Gastrocnemius medialis (tissue), 4 donors: ENCODE measurements at regions not wholly inside any gene's neighbourhood (a gene's known extent, or its start where the extent isn't known, plus 50 kb on each side); places are given as distances from the start of the nearest gene placed in this dataset.

Source experiments
- POLR2A ChIP-seq, 2 donors: fragments of 450-650 bp; IDR thresholded peaks; one replicate each; pipeline ENCODE4 v1.6.1; 2017; ENCODE audit warnings: antibody characterized with exemption in 2 of 2, mild to moderate bottlenecking in 2 of 2, moderate library complexity in 2 of 2
- TF ChIP-seq, protein P1 (sequence below), 5 experiments: fragments of 450-650 bp in 3 of 5; fragments of 200-600 bp in 2 of 5; sonication (generic) in 2 of 5; IDR thresholded peaks in 4 of 5; conservative IDR thresholded peaks in 1 of 5; 1 replicate in 4 of 5; 2 replicates in 1 of 5; pipeline ENCODE4 v1.5.1; 2016 to 2019; ENCODE audit warnings: antibody characterized with exemption in 5 of 5, mild to moderate bottlenecking in 3 of 5, moderate library complexity in 3 of 5

GRCh38 chr6:15980801-15981200 lies 148.1 kb upstream of the MYLIP start:
- TF ChIP-seq POLR2A (IDR thresholded peaks at IDR 0.05), result no peak
- TF ChIP-seq, protein P1, sequence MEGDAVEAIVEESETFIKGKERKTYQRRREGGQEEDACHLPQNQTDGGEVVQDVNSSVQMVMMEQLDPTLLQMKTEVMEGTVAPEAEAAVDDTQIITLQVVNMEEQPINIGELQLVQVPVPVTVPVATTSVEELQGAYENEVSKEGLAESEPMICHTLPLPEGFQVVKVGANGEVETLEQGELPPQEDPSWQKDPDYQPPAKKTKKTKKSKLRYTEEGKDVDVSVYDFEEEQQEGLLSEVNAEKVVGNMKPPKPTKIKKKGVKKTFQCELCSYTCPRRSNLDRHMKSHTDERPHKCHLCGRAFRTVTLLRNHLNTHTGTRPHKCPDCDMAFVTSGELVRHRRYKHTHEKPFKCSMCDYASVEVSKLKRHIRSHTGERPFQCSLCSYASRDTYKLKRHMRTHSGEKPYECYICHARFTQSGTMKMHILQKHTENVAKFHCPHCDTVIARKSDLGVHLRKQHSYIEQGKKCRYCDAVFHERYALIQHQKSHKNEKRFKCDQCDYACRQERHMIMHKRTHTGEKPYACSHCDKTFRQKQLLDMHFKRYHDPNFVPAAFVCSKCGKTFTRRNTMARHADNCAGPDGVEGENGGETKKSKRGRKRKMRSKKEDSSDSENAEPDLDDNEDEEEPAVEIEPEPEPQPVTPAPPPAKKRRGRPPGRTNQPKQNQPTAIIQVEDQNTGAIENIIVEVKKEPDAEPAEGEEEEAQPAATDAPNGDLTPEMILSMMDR (IDR thresholded peaks at IDR 0.05 in 4 of 5, conservative IDR thresholded peaks at IDR 0.05 in 1 of 5), result no peak
